Erythroblast (primary cell): ENCODE measurements at regions not wholly inside any gene's neighbourhood (a gene's known extent, or its start where the extent isn't known, plus 50 kb on each side); places are given as distances from the start of the nearest gene placed in this dataset.

ENCODE experiments used
- DNase-seq, 2 experiments: peaks; one replicate each; lab custom pipeline; 2025; lab: John Stamatoyannopoulos, UW
- GATA1 ChIP-seq: IDR thresholded peaks from 2 replicates; pipeline ENCODE4 v1.6.1; 2011; ENCODE audit warnings: low read depth, mild to moderate bottlenecking, control low read depth, low read length, moderate library complexity
- POLR2A ChIP-seq: IDR thresholded peaks from 2 replicates; pipeline ENCODE4 v1.6.1; 2011; ENCODE audit warnings: mild to moderate bottlenecking, low read length

- TF ChIP-seq GATA1 = no peak
- no peak for TF ChIP-seq POLR2A
- DNase-seq = no peak
These were observed 91.7 kb downstream of the PPP1R2C start for GRCh38 chrX:42686296-42686695.

DNA sequence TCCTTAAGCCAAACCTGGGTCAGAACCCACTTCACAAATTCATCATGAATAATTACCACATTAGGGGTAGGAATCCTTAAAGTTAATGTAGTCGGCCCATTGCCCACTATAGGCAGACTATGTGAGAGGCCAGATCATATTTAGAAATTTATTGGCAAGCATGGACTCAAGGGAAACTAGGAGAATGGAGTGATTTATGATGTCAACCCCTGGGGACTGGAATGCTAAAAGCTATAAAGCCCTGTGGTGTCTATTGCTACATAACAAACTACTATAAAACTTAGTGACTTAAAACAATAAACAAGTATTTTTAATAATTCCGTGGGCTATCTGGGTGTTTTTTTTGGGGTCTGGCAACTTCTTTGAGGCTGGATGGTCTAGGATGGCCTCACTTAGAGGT, 93.9 kb downstream of the PPP1R2C start:
- TF ChIP-seq GATA1 = no peak
- no peak for TF ChIP-seq POLR2A
- no peak for DNase-seq

- TF ChIP-seq GATA1 (no peak), POLR2A (no peak)
- no peak for DNase-seq
These were observed 97.3 kb downstream of the PPP1R2C start for GRCh38 chrX:42680666-42681065.

- TF ChIP-seq GATA1 = no peak
- DNase-seq = no peak
These were observed 99.8 kb downstream of the PPP1R2C start for GRCh38 chrX:42678133-42678532.

DNA sequence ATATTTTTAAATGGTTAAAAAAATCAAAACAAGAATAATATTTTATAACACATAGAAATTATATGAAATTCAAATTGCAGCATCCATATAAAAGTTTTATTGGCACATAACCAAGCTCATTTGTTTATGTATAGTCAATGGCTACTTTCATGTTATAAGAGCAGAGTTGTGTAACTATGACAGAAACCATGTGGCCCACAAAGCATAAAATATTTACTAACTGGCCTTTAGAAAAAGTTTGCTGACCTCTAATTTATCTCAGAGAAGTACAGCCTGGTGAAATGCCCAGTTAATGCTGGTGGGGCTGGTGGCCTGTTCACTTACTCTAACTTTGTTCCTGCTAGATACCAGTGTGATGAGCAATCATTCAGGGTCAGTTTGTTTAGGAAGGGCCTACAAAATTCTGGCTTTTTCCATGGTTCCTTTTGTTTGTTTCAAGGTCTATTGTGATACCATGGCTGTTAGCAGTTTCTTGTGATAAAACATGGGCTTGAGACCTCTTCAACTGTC, 104.6 kb downstream of the PPP1R2C start:
- no peak for DNase-seq
- TF ChIP-seq POLR2A (no peak), GATA1 (no peak)

GRCh38 chrX:42664680-42665079, 113.3 kb downstream of the PPP1R2C start:
- DNase-seq = no peak
- TF ChIP-seq GATA1 (no peak), POLR2A (no peak)

- TF ChIP-seq GATA1 (no peak), POLR2A (no peak)
- DNase-seq = no peak
These were observed 149.5 kb downstream of the PPP1R2C start for GRCh38 chrX:42628471-42628870.

DNA sequence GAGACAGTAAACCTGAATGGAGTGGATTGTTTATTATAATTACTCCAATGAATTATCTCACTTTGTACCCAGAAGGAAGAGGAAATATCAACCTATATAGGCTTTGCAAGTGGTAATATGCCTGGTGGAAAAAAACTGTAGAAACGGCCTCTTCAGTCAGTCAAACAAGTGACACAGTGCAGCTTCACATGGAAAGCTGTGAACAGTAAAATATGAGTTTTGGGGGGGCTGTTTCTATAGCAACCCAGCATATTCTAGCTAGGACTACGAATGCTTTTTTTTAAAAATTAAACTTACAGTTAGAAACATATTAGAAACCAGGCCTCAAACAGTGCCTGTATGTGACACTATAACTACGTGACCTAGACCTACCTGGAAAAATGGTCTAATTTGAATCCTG, 150.1 kb downstream of the PPP1R2C start:
- TF ChIP-seq GATA1 (no peak), POLR2A (no peak)
- DNase-seq = no peak

DNA sequence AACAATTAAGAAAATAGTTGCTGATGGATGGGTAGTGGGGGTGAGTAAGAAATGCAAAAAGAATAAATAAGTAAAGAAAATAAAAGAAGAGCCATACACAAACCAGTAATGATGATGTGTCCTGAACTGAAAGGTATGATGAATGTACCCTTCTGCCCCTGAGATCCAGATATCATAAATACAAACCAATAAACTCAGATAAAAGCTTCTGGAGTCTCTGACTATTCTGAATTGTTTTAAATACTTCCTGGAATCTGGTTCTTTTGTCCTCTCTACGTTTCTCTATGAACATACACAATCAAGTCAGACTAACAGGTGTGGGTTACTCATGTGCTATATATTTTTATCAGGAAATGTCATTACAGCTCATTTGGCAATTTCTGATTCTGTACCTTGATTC, 153.4 kb downstream of the PPP1R2C start:
- TF ChIP-seq GATA1 (no peak), POLR2A (no peak)
- no peak for DNase-seq

DNA sequence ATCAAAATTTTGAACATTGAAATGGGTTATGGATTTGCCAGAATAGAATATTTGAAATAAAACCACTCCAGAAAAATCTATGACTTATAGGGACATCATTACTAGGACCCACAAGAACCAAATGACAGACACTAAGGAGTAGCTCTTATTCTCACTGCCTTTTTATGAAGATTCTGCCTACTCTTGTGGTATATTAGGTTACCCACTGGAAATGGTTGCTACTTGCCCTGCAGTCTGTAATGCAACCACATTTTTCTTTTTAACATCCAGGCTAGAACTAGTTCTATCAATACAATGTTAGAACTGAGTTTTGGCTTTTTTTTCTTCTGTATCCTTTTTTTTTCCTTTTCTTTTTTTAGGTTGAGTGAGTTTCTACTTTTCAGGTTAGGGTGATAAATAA, 158.9 kb downstream of the PPP1R2C start:
- no peak for TF ChIP-seq GATA1
- no peak for TF ChIP-seq POLR2A
- DNase-seq = no peak

DNA sequence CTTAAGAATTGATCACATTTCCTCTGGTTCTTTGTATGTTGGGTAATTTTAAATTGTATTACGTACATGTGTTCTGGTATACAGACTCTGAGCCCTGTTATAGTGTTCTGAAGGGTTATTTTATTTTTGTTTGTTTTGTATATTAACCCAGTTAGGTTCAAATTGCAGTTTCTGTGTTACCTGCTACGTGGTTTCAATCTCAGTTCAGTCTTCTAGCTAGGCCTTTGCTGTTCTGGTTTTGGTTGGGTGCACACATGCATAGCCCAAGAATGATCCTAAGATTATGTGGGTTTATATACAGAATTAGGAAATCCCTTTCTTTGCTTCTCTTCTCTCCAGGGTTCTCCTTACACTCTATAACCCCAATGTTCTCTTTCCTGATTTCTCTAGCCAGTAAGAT, 161.0 kb downstream of the PPP1R2C start:
- DNase-seq = no peak
- no peak for TF ChIP-seq GATA1
- TF ChIP-seq POLR2A = no peak

DNA sequence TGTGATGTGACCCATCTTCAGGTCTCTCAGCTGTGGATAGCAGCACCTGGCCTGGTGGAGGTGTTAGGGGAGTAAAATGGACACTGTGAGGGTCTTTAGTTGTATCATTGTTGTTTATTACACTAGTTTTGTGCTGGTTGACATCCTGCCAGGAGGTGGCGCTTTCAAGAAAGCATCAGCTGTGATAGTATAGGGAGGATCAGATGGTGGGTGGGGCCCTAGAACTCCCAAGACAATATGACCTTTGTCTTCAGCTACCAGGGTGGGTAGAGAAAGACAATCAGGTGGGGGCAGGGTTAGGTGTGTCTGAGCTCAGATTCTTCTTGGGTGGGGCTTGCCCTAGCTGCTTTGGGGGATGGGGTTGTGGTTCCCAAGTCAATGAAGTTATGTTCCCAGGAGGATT, 162.8 kb downstream of the PPP1R2C start:
- TF ChIP-seq POLR2A = no peak
- no peak for TF ChIP-seq GATA1
- DNase-seq = peak; percentile 1 to 5

- DNase-seq = no peak
- TF ChIP-seq POLR2A (no peak), GATA1 (no peak)
These were observed 171.4 kb downstream of the PPP1R2C start for GRCh38 chrX:42606591-42606990.

DNA sequence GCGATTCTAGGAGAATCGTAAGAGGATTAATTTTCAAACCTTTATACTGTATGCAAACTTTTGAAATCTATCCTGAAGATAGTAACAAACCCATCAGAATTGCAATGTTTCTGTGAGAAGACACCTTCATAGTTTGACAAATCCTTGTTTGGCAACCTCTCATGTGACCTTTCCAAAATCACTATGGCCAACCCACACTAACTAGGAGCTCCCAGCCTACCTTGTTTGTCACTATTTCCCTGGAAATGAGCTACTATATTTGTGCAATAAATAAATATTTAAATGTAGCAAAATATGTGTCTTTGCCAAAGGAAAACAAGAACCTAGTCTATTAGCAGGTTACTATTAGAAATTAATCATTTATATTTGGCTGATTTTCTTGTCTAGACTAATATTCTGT, 173.7 kb downstream of the PPP1R2C start:
- no peak for DNase-seq
- TF ChIP-seq POLR2A (no peak), GATA1 (no peak)

DNA sequence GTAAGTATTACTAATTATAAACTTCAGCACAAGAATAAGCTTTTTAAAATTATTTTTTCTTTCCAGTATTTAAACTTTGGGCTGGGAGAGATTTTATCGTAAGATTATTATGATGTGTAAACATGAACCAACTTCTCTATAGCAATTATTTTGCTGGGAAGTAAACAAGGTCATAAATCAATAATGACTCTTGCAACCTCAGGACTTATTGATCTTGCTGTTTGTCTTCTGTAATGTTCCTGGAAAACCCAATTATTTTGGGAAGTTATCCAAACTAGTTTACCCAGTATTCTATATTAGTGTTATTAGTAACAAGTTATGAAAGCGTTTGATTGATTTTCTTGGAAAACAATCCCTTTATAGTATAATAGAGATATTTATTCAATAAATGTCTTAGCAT, 174.9 kb downstream of the PPP1R2C start:
- no peak for DNase-seq
- TF ChIP-seq GATA1 (no peak), POLR2A (no peak)
